ENCODE measurements at regions not wholly inside any gene's neighbourhood (a gene's known extent, or its start where the extent isn't known, plus 50 kb on each side); places are given as distances from the start of the nearest gene placed in this dataset.

DNA sequence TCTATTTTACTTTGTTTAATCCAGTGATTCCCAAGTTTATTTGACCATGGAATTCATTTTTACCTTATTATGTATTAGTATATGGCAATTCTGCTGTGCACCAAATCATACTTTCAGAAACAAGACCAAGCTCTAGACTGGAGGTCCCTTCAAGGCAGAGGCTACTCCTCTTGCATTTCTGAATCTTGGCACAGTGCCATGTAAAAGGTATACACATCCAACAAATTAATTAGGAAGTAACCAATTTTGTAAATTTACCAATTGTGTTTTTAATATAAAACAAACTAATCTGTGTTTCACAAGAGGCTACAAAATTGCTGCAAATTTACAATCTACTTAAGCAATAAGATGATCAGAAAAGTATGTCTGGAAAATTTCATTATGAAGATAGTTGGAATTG lies 712.2 kb upstream of the HS3ST1 start:
- TF ChIP-seq, protein P1, sequence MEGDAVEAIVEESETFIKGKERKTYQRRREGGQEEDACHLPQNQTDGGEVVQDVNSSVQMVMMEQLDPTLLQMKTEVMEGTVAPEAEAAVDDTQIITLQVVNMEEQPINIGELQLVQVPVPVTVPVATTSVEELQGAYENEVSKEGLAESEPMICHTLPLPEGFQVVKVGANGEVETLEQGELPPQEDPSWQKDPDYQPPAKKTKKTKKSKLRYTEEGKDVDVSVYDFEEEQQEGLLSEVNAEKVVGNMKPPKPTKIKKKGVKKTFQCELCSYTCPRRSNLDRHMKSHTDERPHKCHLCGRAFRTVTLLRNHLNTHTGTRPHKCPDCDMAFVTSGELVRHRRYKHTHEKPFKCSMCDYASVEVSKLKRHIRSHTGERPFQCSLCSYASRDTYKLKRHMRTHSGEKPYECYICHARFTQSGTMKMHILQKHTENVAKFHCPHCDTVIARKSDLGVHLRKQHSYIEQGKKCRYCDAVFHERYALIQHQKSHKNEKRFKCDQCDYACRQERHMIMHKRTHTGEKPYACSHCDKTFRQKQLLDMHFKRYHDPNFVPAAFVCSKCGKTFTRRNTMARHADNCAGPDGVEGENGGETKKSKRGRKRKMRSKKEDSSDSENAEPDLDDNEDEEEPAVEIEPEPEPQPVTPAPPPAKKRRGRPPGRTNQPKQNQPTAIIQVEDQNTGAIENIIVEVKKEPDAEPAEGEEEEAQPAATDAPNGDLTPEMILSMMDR (IDR thresholded peaks at IDR 0.05; ENCODE audit: insufficient read depth in 1 of 2, low read depth in 1 of 2, low read length in 1 of 2, severe bottlenecking in 1 of 2, unreplicated experiment in 1 of 2): no peak
- no peak overlapping the region for H3K27ac Mint-ChIP-seq (ENCODE audit: unreplicated experiment)
- Histone ChIP-seq H3K4me1 (no peaks in the 10 kb centered on the region), H3K4me3 (ENCODE audit: low read depth, low read length) (no peak overlapping the region), H3K27me3 (replicated peaks; ENCODE audit: control insufficient read depth, insufficient read depth, low read length) (no peaks in the 10 kb centered on the region), H3K36me3 (ENCODE audit: control insufficient read depth, insufficient read depth, low read length) (no peaks in the 10 kb centered on the region), H3K9me3 (no peaks in the 10 kb centered on the region)
- no TSS peak for BruUV-seq (replicated peaks)
- no peaks in the 10 kb centered on the region for H3K36me3 Mint-ChIP-seq (ENCODE audit: insufficient read depth, unreplicated experiment)
- H3K9me3 Mint-ChIP-seq (ENCODE audit: unreplicated experiment): no peaks in the 10 kb centered on the region
- H3K27me3 Mint-ChIP-seq (ENCODE audit: insufficient read depth, unreplicated experiment): peaks cover 5% of the 10 kb centered on the region
- H3K4me1 Mint-ChIP-seq (ENCODE audit: low read depth, unreplicated experiment): no peaks in the 10 kb centered on the region
- DNase-seq: no peak
- intact Hi-C loops (cut with micrococcal nuclease; ENCODE audit: unreplicated experiment): no loop called here
- ChIA-PET CTCF (no interaction called here), POLR2A (no interaction called here)
- no peak overlapping the region for H3K4me3 Mint-ChIP-seq (ENCODE audit: unreplicated experiment)

DNA sequence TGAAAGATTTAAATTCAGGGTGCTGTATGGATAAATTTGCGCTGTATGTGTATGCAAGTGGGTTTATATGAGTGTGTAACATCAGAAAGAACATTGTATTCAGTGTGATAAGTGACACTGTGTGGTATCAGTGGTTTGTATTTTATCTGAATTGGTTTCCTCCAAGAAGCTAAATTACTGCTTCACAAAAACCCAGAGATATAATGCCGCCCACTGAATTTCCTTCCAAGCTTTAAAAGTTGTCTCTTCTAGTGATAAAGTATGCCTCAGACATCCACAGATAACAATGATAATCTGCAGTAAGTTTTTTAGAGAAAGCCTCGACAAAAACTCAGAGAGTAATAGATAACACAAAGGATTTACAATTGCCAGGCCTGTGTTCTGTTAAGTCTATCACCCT lies 710.6 kb upstream of the HS3ST1 start:
- BruUV-seq (replicated peaks): no TSS peak
- Mint-ChIP-seq H3K4me3 (ENCODE audit: unreplicated experiment) (no peak overlapping the region), H3K27ac (ENCODE audit: unreplicated experiment) (no peak overlapping the region), H3K9me3 (ENCODE audit: unreplicated experiment) (no peaks in the 10 kb centered on the region), H3K27me3 (ENCODE audit: insufficient read depth, unreplicated experiment) (peaks cover 3% of the 10 kb centered on the region), H3K4me1 (ENCODE audit: low read depth, unreplicated experiment) (no peaks in the 10 kb centered on the region), H3K36me3 (ENCODE audit: insufficient read depth, unreplicated experiment) (no peaks in the 10 kb centered on the region)
- Histone ChIP-seq H3K27me3 (replicated peaks; ENCODE audit: control insufficient read depth, insufficient read depth, low read length) (no peaks in the 10 kb centered on the region), H3K4me3 (ENCODE audit: low read depth, low read length) (no peak overlapping the region), H3K4me1 (no peaks in the 10 kb centered on the region), H3K9me3 (no peaks in the 10 kb centered on the region), H3K36me3 (ENCODE audit: control insufficient read depth, insufficient read depth, low read length) (no peaks in the 10 kb centered on the region)
- intact Hi-C loops (cut with micrococcal nuclease; ENCODE audit: unreplicated experiment): no loop called here
- no peak for DNase-seq
- TF ChIP-seq, protein P1 (IDR thresholded peaks at IDR 0.05; ENCODE audit: insufficient read depth in 1 of 2, low read depth in 1 of 2, low read length in 1 of 2, severe bottlenecking in 1 of 2, unreplicated experiment in 1 of 2): no peak
- CTCF ChIA-PET: no interaction called here
- POLR2A ChIA-PET: no interaction called here

DNA sequence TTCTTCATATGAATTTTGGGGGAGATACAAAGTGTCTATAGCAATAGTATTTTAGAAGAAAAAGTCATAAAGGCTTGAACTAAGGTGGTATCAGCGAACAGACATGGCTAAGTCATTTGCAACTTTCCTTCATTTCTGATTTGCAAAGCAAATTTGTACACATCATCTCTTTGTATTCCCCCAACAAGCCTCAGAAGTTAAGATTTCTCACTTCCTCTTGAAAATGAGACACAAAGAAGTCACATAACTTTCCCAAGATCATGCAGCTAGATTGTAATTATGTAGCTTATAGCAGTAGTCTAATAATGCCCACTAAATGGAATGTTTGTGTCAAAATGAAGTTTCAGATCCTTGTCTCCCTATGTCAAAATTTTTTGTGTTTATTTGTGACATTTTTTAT lies 709.8 kb upstream of the HS3ST1 start:
- H3K4me3 ChIP-seq (ENCODE audit: low read depth, low read length): no peak overlapping the region
- ChIA-PET POLR2A (no interaction called here), CTCF (no interaction called here)
- no peaks in the 10 kb centered on the region for H3K4me1 ChIP-seq
- no peaks in the 10 kb centered on the region for H3K36me3 ChIP-seq (ENCODE audit: control insufficient read depth, insufficient read depth, low read length)
- Mint-ChIP-seq H3K9me3 (ENCODE audit: unreplicated experiment) (no peaks in the 10 kb centered on the region), H3K27me3 (ENCODE audit: insufficient read depth, unreplicated experiment) (peaks cover 2% of the 10 kb centered on the region), H3K4me1 (ENCODE audit: low read depth, unreplicated experiment) (no peaks in the 10 kb centered on the region), H3K36me3 (ENCODE audit: insufficient read depth, unreplicated experiment) (no peaks in the 10 kb centered on the region), H3K27ac (ENCODE audit: unreplicated experiment) (no peak overlapping the region), H3K4me3 (ENCODE audit: unreplicated experiment) (no peak overlapping the region)
- TF ChIP-seq, protein P1 (IDR thresholded peaks at IDR 0.05; ENCODE audit: insufficient read depth in 1 of 2, low read depth in 1 of 2, low read length in 1 of 2, severe bottlenecking in 1 of 2, unreplicated experiment in 1 of 2): no peak
- no peaks in the 10 kb centered on the region for H3K27me3 ChIP-seq (replicated peaks; ENCODE audit: control insufficient read depth, insufficient read depth, low read length)
- DNase-seq: no peak
- intact Hi-C loops (cut with micrococcal nuclease; ENCODE audit: unreplicated experiment): no loop called here
- peaks cover 5% of the 10 kb centered on the region; the same call in 1 of the 2 replicates for H3K9me3 ChIP-seq
- no TSS peak for BruUV-seq (replicated peaks)

All from Caco-2 (cell line).